Ovary (tissue), 7 donors: ENCODE measurements at regions not wholly inside any gene's neighbourhood (a gene's known extent, or its start where the extent isn't known, plus 50 kb on each side); places are given as distances from the start of the nearest gene placed in this dataset.

Experiments used
- DNase-seq, 5 donors: peaks; one replicate each; pipeline ENCODE4 v3.0.0-alpha.2; 2019 to 2020
- H3K27ac ChIP-seq, 2 donors: fragments of 200-600 bp; one replicate each; pipeline versions ENCODE4 v1.5.1 to v1.8.0; 2019 to 2022
- H3K27me3 ChIP-seq: fragments of 200-600 bp; one replicate; pipeline ENCODE4 v1.8.0; 2022
- H3K36me3 ChIP-seq: fragments of 200-600 bp; sonication (generic); one replicate; pipeline ENCODE4 v1.5.1; 2019
- H3K4me1 ChIP-seq: one replicate; pipeline ENCODE4 v1.8.1; 2013; ENCODE audit warnings: mild to moderate bottlenecking, moderate library complexity; ENCODE audit not compliant: insufficient read depth
- H3K4me3 ChIP-seq: fragments of 200-600 bp; sonication (generic); one replicate; pipeline ENCODE4 v1.5.1; 2017
- H3K9me3 ChIP-seq, 2 donors: fragments of 200-600 bp in 1 of 2; sonication (generic) in 1 of 2; one replicate each; pipeline versions ENCODE4 v1.5.1 to v1.8.1; 2013 to 2019; ENCODE audit warnings: mild to moderate bottlenecking in 1 of 2, moderate library complexity in 1 of 2
- CTCF ChIP-seq, 3 donors: fragments of 450-650 bp in 2 of 3; fragments of 200-600 bp in 1 of 3; IDR thresholded peaks; one replicate each; pipeline versions ENCODE4 v1.5.1 to v1.8.0; 2016 to 2022; ENCODE audit warnings: antibody characterized with exemption in 3 of 3, mild to moderate bottlenecking in 1 of 3
- EP300 ChIP-seq: sonication (generic); formaldehyde crosslinking; IDR thresholded peaks from one replicate; pipeline ENCODE4 v1.6.1; 2017; ENCODE audit warnings: antibody characterized with exemption
- POLR2A ChIP-seq: fragments of 450-650 bp; IDR thresholded peaks from one replicate; pipeline ENCODE4 v1.6.1; 2017; ENCODE audit warnings: antibody characterized with exemption, mild to moderate bottlenecking, moderate library complexity
- WGBS, 3 donors: extraction: QIAGEN DNeasy Blood & Tissue Kit in 1 of 3; methylation state at CpG; one replicate each; pipeline versions ENCODE4 v1.1.5 to v1.1.7; 2013 to 2017; 5-methylcytosine and 5-hydroxymethylcytosine counted together
- intact Hi-C, 4 donors: fragments of 100-400 bp; cut with DNase I; formaldehyde crosslinking; loops; one replicate each; pipeline versions ENCODE4 v1.11.0 to v1.15.1; 2022 to 2023
- donor health status: DM: no; HTN: no; CAD: no; lungs with moderate emphysema.
- donor health status: DM: no; HTN: no; CAD: no.
- donor health status: Bipolar disorder and iron deficiency.
- donor health status: DM: no; HTN: no; CAD: no.
- donor health status: DM: yes; HTN: yes; CAD: no.

- intact Hi-C loops = no loop called here
- no peak overlapping the region for H3K27ac ChIP-seq
- 76 to 78% (median 76%) methylated on average over 7 of the region's 7 CpGs for WGBS, 3 donors
These were observed 172.8 kb upstream of the CXCL12 start for GRCh38 chr10:44557596-44558191.

GRCh38 chr10:44558521-44558920 lies 173.6 kb upstream of the CXCL12 start:
- Histone ChIP-seq H3K4me3 (no peak overlapping the region), H3K27ac (no peak overlapping the region)
- intact Hi-C loops = no loop called here

More at GRCh38 chr10:44557596-44558191, 172.8 kb upstream of the CXCL12 start:
- Histone ChIP-seq H3K36me3 (no peaks in the 10 kb centered on the region), H3K4me1 (no peaks in the 10 kb centered on the region), H3K4me3 (no peak overlapping the region), H3K27me3 (no peaks in the 10 kb centered on the region), H3K9me3 (no peaks in the 10 kb centered on the region)
- TF ChIP-seq POLR2A (no peak), CTCF (IDR thresholded peaks at IDR 0.05) (no peak), EP300 (no peak)
- no peak for DNase-seq

GRCh38 chr10:44564361-44564760 lies 179.5 kb upstream of the CXCL12 start:
- Histone ChIP-seq H3K4me1 (no peaks in the 10 kb centered on the region), H3K36me3 (no peaks in the 10 kb centered on the region), H3K9me3 (no peaks in the 10 kb centered on the region), H3K27me3 (no peaks in the 10 kb centered on the region), H3K27ac (no peak overlapping the region), H3K4me3 (no peak overlapping the region)
- DNase-seq = no peak
- intact Hi-C loops = no loop called here
- TF ChIP-seq CTCF (IDR thresholded peaks at IDR 0.05) (no peak), EP300 (no peak), POLR2A (no peak)
- 98 to 100% (median 100%) methylated on average over 1 of the region's 1 CpG for WGBS, 3 donors

More at GRCh38 chr10:44558521-44558920, 173.6 kb upstream of the CXCL12 start:
- no peaks in the 10 kb centered on the region for H3K27me3 ChIP-seq
- no peak for TF ChIP-seq EP300
- TF ChIP-seq CTCF (IDR thresholded peaks at IDR 0.05) = no peak
- TF ChIP-seq POLR2A = no peak
- no peak for DNase-seq
- no peaks in the 10 kb centered on the region for H3K4me1 ChIP-seq
- H3K36me3 ChIP-seq = no peaks in the 10 kb centered on the region
- H3K9me3 ChIP-seq = no peaks in the 10 kb centered on the region

GRCh38 chr10:44564790-44565189 lies 179.9 kb upstream of the CXCL12 start:
- Histone ChIP-seq H3K27ac (no peak overlapping the region), H3K27me3 (no peaks in the 10 kb centered on the region), H3K9me3 (no peaks in the 10 kb centered on the region), H3K4me3 (no peak overlapping the region), H3K36me3 (no peaks in the 10 kb centered on the region), H3K4me1 (peaks cover 3% of the 10 kb centered on the region)
- TF ChIP-seq EP300 (no peak), CTCF (IDR thresholded peaks at IDR 0.05) (no peak), POLR2A (no peak)
- 28 to 99% (median 63%) methylated on average over 3 of the region's 3 CpGs for WGBS, 3 donors
- intact Hi-C loops = no loop called here
- DNase-seq = no peak
